H1 (cell line): ENCODE measurements at regions not wholly inside any gene's neighbourhood (a gene's known extent, or its start where the extent isn't known, plus 50 kb on each side); places are given as distances from the start of the nearest gene placed in this dataset.

Experiments used
- CTCF ChIA-PET: fragments of 300-600 bp; sonication (Branson Sonifier 250); formaldehyde crosslinking; loops from one replicate; lab custom pipeline; 2021; ENCODE audit not compliant: partially characterized antibody; lab: Charles Lee
- POLR2A ChIA-PET: fragments of 300-600 bp; sonication (Branson Sonifier 250); formaldehyde crosslinking; loops from one replicate; lab custom pipeline; 2021; ENCODE audit warnings: inconsistent platforms; ENCODE audit not compliant: partially characterized antibody; lab: Charles Lee
- DNase-seq, 2 experiments: peaks; one replicate each; pipeline versions ENCODE4 v3.0.0 to v3.0.0-alpha.2; 2010 to 2022; ENCODE audit warnings: low spot score in 2 of 2, low read depth in 1 of 2, mixed read lengths in 1 of 2
- FAIRE-seq: peaks from 2 replicates; lab custom pipeline; 2011; peaks lifted over from hg19 to GRCh38; lab: Jason Lieb, UNC
- H2AFZ ChIP-seq: 2 replicates; pipeline ENCODE4 v1.8.1; 2012; ENCODE audit warnings: low read length, inconsistent platforms
- H2AK5ac ChIP-seq: 2 replicates; pipeline ENCODE4 v1.6.1; 2013; ENCODE audit warnings: low read depth, low read length
- H2BK120ac ChIP-seq: replicated peaks from 2 replicates; pipeline ENCODE3; 2013; ENCODE audit warnings: low read depth, low read length, inconsistent platforms
- H2BK12ac ChIP-seq: 2 replicates; pipeline ENCODE4 v1.6.1; 2013; ENCODE audit warnings: low read depth, low read length
- H2BK15ac ChIP-seq: 2 replicates; pipeline ENCODE4 v1.6.1; 2013; ENCODE audit warnings: low read length
- H2BK20ac ChIP-seq: 2 replicates; pipeline ENCODE4 v1.6.1; 2013; ENCODE audit warnings: low read length
- H2BK5ac ChIP-seq: 2 replicates; pipeline ENCODE4 v1.6.1; 2013; ENCODE audit warnings: low read depth, low read length
- H3K14ac ChIP-seq: 2 replicates; pipeline ENCODE4 v1.6.1; 2013; ENCODE audit warnings: inconsistent platforms; ENCODE audit not compliant: insufficient read length
- H3K18ac ChIP-seq: 2 replicates; pipeline ENCODE4 v1.6.1; 2013; ENCODE audit warnings: low read length; ENCODE audit errors: extremely low read depth
- H3K23ac ChIP-seq: 2 replicates; pipeline ENCODE4 v1.6.1; 2013; ENCODE audit warnings: inconsistent platforms; ENCODE audit not compliant: insufficient read length
- H3K23me2 ChIP-seq: 2 replicates; pipeline ENCODE4 v1.6.1; 2013; ENCODE audit warnings: low read depth, low read length
- H3K27ac ChIP-seq: 2 replicates; pipeline ENCODE4 v1.6.1; 2011; ENCODE audit warnings: low read depth, low read length, inconsistent platforms
- H3K27me3 ChIP-seq, 4 experiments: replicated peaks in 1 of 4; 1 replicate in 1 of 4; 2 replicates in 3 of 4; pipeline versions ENCODE4 v1.6.1 to v1.8.1; 2011 to 2013; ENCODE audit warnings: low read length in 3 of 4, mild to moderate bottlenecking in 3 of 4, inconsistent platforms in 2 of 4, mixed read lengths in 2 of 4, moderate library complexity in 1 of 4; ENCODE audit not compliant: control insufficient read depth in 3 of 4, insufficient read depth in 3 of 4; ENCODE audit errors: extremely low read depth in 1 of 4
- H3K36me3 ChIP-seq, 4 experiments: 2 replicates each; pipeline versions ENCODE4 v1.6.1 to v1.8.1; 2011 to 2013; ENCODE audit warnings: mild to moderate bottlenecking in 4 of 4, low read length in 3 of 4, moderate library complexity in 2 of 4, control low read depth in 1 of 4, inconsistent platforms in 1 of 4; ENCODE audit not compliant: insufficient read depth in 4 of 4, control insufficient read depth in 2 of 4
- H3K4ac ChIP-seq: replicated peaks from 2 replicates; pipeline ENCODE3; 2013; ENCODE audit warnings: low read length, low read depth, mixed read lengths, inconsistent platforms; ENCODE audit not compliant: insufficient read length
- H3K4me1 ChIP-seq, 4 experiments: replicated peaks in 1 of 4; 1 replicate in 1 of 4; 2 replicates in 3 of 4; pipeline versions ENCODE4 v1.6.1 to v1.8.1; 2011 to 2013; ENCODE audit warnings: low read length in 3 of 4, inconsistent platforms in 2 of 4, mixed read lengths in 1 of 4; ENCODE audit not compliant: insufficient read depth in 4 of 4, control insufficient read depth in 3 of 4
- H3K4me2 ChIP-seq, 2 experiments: 2 replicates each; pipeline versions ENCODE4 v1.6.1 to v1.8.1; 2011 to 2013; ENCODE audit warnings: low read depth in 2 of 2, low read length in 2 of 2, control low read depth in 1 of 2, inconsistent platforms in 1 of 2, mild to moderate bottlenecking in 1 of 2; ENCODE audit not compliant: insufficient read depth in 1 of 2
- H3K4me3 ChIP-seq, 4 experiments: fragments of 200-600, 300-600 bp in 1 of 4; sonication (generic), shearing (Covaris generic), sonication (Bioruptor Twin) in 1 of 4; 2 replicates each; pipeline versions ENCODE4 v1.5.1 to v1.8.1; 2011 to 2016; ENCODE audit warnings: low read length in 4 of 4, low read depth in 3 of 4, control low read depth in 2 of 4, inconsistent platforms in 2 of 4, mild to moderate bottlenecking in 2 of 4, mixed read lengths in 1 of 4, moderate library complexity in 1 of 4; ENCODE audit not compliant: insufficient read depth in 2 of 4; ENCODE audit errors: extremely low read depth in 1 of 4
- H3K56ac ChIP-seq: replicated peaks from 2 replicates; pipeline ENCODE3; 2013; ENCODE audit warnings: low read depth, mild to moderate bottlenecking, mixed read lengths, low read length, inconsistent platforms; ENCODE audit not compliant: insufficient read length
- H3K79me1 ChIP-seq: 2 replicates; pipeline ENCODE4 v1.6.1; 2013; ENCODE audit warnings: low read depth, low read length, control low read depth
- H3K79me2 ChIP-seq, 2 experiments: 2 replicates each; pipeline versions ENCODE4 v1.6.1 to v1.8.1; 2012 to 2013; ENCODE audit warnings: low read length in 2 of 2, mild to moderate bottlenecking in 2 of 2, inconsistent platforms in 1 of 2; ENCODE audit not compliant: insufficient read depth in 2 of 2, control insufficient read depth in 1 of 2
- H3K9ac ChIP-seq, 4 experiments: replicated peaks in 1 of 4; 1 replicate in 1 of 4; 2 replicates in 3 of 4; pipeline versions ENCODE4 v1.6.1 to v1.8.1; 2011 to 2013; ENCODE audit warnings: low read depth in 3 of 4, low read length in 3 of 4, control low read depth in 2 of 4, mild to moderate bottlenecking in 2 of 4, moderate library complexity in 2 of 4, inconsistent platforms in 1 of 4; ENCODE audit errors: extremely low read depth in 1 of 4
- H3K9me3 ChIP-seq, 2 experiments: 2 replicates each; pipeline versions ENCODE4 v1.6.1 to v1.8.1; 2012 to 2013; ENCODE audit warnings: mild to moderate bottlenecking in 2 of 2, moderate library complexity in 2 of 2, control low read depth in 1 of 2, inconsistent platforms in 1 of 2, low read depth in 1 of 2, low read length in 1 of 2, mixed read lengths in 1 of 2; ENCODE audit not compliant: insufficient read depth in 2 of 2
- H4K20me1 ChIP-seq, 2 experiments: replicated peaks in 1 of 2; 2 replicates each; pipeline versions ENCODE3 to v1.8.1; 2011 to 2013; ENCODE audit warnings: inconsistent platforms in 2 of 2, low read length in 2 of 2, mild to moderate bottlenecking in 1 of 2; ENCODE audit not compliant: insufficient read depth in 2 of 2, control insufficient read depth in 1 of 2
- H4K5ac ChIP-seq: 2 replicates; pipeline ENCODE4 v1.6.1; 2013; ENCODE audit warnings: low read length, low read depth, mixed read lengths, inconsistent platforms; ENCODE audit not compliant: insufficient read length
- H4K8ac ChIP-seq: 2 replicates; pipeline ENCODE4 v1.8.0; 2013; ENCODE audit warnings: mild to moderate bottlenecking, moderate library complexity, low read length, inconsistent platforms; ENCODE audit not compliant: insufficient read depth; ENCODE audit errors: extremely low read depth
- H4K91ac ChIP-seq: replicated peaks from 2 replicates; pipeline ENCODE3; 2013; ENCODE audit warnings: low read length, mixed read lengths, inconsistent platforms; ENCODE audit not compliant: insufficient read length
- ASH2L ChIP-seq: fragments of 200-600, 300-600 bp; sonication (generic); IDR thresholded peaks from one replicate; pipeline ENCODE4 v1.7.1; 2017; ENCODE audit warnings: low read length
- BACH1 ChIP-seq: IDR thresholded peaks from 2 replicates; pipeline ENCODE4 v1.6.1; 2012; ENCODE audit warnings: low read length, improper control_type of control experiment
- GTF2F1 ChIP-seq: IDR thresholded peaks from 2 replicates; pipeline ENCODE4 v1.6.1; 2012; ENCODE audit warnings: low read depth, low read length, improper control_type of control experiment, borderline replicate concordance
- KDM4A ChIP-seq: IDR thresholded peaks from one replicate; pipeline ENCODE4 v1.7.1; 2012; ENCODE audit warnings: low read depth, mild to moderate bottlenecking, moderate library complexity, low read length, inconsistent platforms; ENCODE audit not compliant: severe bottlenecking
- KDM5A ChIP-seq: fragments of 200-600 bp; IDR thresholded peaks from 2 replicates; pipeline ENCODE4 v1.7.1; 2012; ENCODE audit warnings: mild to moderate bottlenecking, low read length, inconsistent platforms, mixed read lengths
- NANOG ChIP-seq: IDR thresholded peaks from 2 replicates; pipeline ENCODE4 v1.6.1; 2011; ENCODE audit warnings: low read length, low read depth, mild to moderate bottlenecking, inconsistent platforms; ENCODE audit not compliant: insufficient read depth, poor library complexity, severe bottlenecking
- NRF1 ChIP-seq: IDR thresholded peaks from 2 replicates; pipeline ENCODE4 v1.6.1; 2011; ENCODE audit warnings: mild to moderate bottlenecking, low read depth, low read length, improper control_type of control experiment
- POLR2A ChIP-seq, 2 experiments: IDR thresholded peaks; 1 replicate in 1 of 2; 2 replicates in 1 of 2; pipeline ENCODE4 v1.6.1; 2011; ENCODE audit warnings: low read depth in 2 of 2, low read length in 2 of 2, mild to moderate bottlenecking in 2 of 2; ENCODE audit errors: control extremely low read depth in 1 of 2
- TAF1 ChIP-seq: IDR thresholded peaks from 2 replicates; pipeline ENCODE4 v1.6.1; 2011; ENCODE audit warnings: mild to moderate bottlenecking, low read depth, low read length
- TAF7 ChIP-seq: optimal IDR thresholded peaks from 2 replicates; pipeline ENCODE3; 2011; ENCODE audit warnings: low read depth, mild to moderate bottlenecking, inconsistent platforms, low read length, moderate library complexity, borderline replicate concordance
- WGBS, 2 experiments: shearing (Covaris generic) in 1 of 2; methylation state at CpG; one replicate each; pipeline versions ENCODE4 v1.1.6 to v1.1.7; 2013 to 2015; ENCODE audit warnings: low lambda C conversion rate in 2 of 2, mixed read lengths in 2 of 2, inconsistent platforms in 1 of 2, low coverage in 1 of 2, missing lambda C conversion rate in 1 of 2; ENCODE audit not compliant: insufficient replicate concordance in 2 of 2, insufficient coverage in 1 of 2, insufficient read length in 1 of 2; ENCODE audit errors: extremely low coverage in 1 of 2, missing lambda C conversion rate in 1 of 2; 5-methylcytosine and 5-hydroxymethylcytosine counted together

DNA sequence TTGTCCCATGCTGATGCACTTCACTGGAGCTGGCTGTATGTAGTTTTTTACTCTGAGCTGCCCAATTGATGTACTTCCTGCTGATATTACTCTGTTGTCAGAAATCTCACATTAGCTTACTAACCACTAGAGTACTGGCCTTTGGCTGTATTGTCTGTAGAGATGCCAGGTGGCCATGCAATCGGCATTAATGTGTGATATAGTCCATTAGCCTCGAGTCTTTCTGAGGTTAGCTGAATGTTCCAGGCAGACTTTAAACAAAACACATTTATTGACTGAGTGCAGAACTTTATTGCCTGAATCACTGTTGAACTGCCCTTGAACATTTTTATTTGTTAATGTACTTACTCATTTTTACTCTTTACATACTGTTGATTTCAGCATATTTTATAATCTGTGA is 335.2 kb downstream of the PCDH10 start:
- Histone ChIP-seq H3K27me3 (no peaks in the 10 kb centered on the region; a peak in 1 of 7 replicates), H2BK12ac (no peak overlapping the region), H3K27ac (no peak overlapping the region), H4K8ac (no peak overlapping the region), H3K36me3 (no peaks in the 10 kb centered on the region), H2BK120ac (no peak overlapping the region), H2AFZ (no peak overlapping the region), H3K4me2 (no peak overlapping the region), H3K9ac (no peak overlapping the region), H3K56ac (no peak overlapping the region), H3K18ac (no peak overlapping the region), H2AK5ac (no peak overlapping the region), H3K79me2 (no peaks in the 10 kb centered on the region), H3K14ac (no peak overlapping the region), H3K23me2 (no peaks in the 10 kb centered on the region), H3K23ac (no peak overlapping the region), H2BK15ac (no peak overlapping the region), H3K4me3 (no peak overlapping the region), H3K79me1 (no peaks in the 10 kb centered on the region), H4K20me1 (no peaks in the 10 kb centered on the region), H3K9me3 (no peaks in the 10 kb centered on the region), H3K4ac (no peak overlapping the region), H3K4me1 (no peaks in the 10 kb centered on the region), H2BK5ac (no peak overlapping the region), H2BK20ac (no peak overlapping the region), H4K91ac (no peak overlapping the region), H4K5ac (no peak overlapping the region)
- WGBS, 2 experiments, result 94% methylated on average over 2 of the region's 2 CpGs; no CpG with 5 or more reads in 1 of the 2 experiments
- ChIA-PET CTCF (interaction anchor here (0.6 to 2.2 kb wide), 7 partner anchors 11 to 1291 kb away, joined by 3 to 8 read pairs (median 5); no protein-coding TSS in a partner anchor), POLR2A (no interaction called here)
- no peak for TF ChIP-seq TAF7
- no peak for TF ChIP-seq GTF2F1
- TF ChIP-seq TAF1, result no peak
- no peak for TF ChIP-seq KDM4A
- TF ChIP-seq ASH2L, result no peak
- no peak for TF ChIP-seq BACH1
- TF ChIP-seq KDM5A, result no peak
- no peak for TF ChIP-seq POLR2A (IDR thresholded peaks at IDR 0.05; ENCODE audit: control extremely low read depth in 1 of 2, low read depth in 2 of 2, low read length in 2 of 2)
- TF ChIP-seq NANOG, result no peak
- no peak for TF ChIP-seq NRF1
- DNase-seq (no peak), FAIRE-seq (no peak)
